ENCODE measurements at regions not wholly inside any gene's neighbourhood (a gene's known extent, or its start where the extent isn't known, plus 50 kb on each side); places are given as distances from the start of the nearest gene placed in this dataset.
"Not testable (repeated sequence)": the region's sequence is repeated elsewhere in the genome, so short reads cannot be mapped to it uniquely, and the experiment has no call there.

- Histone ChIP-seq H3K4me3 (ENCODE audit: low read depth, low read length) (no peak overlapping the region), H3K27me3 (ENCODE audit: control insufficient read depth, insufficient read depth, low read length) (no peaks in the 10 kb centered on the region), H3K36me3 (ENCODE audit: control insufficient read depth, insufficient read depth, low read length) (no peaks in the 10 kb centered on the region)
- CTCF ChIA-PET = no interaction called here
- TF ChIP-seq CTCF (IDR thresholded peaks at IDR 0.05; ENCODE audit: insufficient read depth, low read depth, low read length) = no peak
- POLR2A ChIA-PET = no interaction called here
- DNase-seq (ENCODE audit: low read depth) = no peak
These were observed 98.0 kb upstream of the ZNF722 start for GRCh38 chr7:63900394-63901203.

DNA sequence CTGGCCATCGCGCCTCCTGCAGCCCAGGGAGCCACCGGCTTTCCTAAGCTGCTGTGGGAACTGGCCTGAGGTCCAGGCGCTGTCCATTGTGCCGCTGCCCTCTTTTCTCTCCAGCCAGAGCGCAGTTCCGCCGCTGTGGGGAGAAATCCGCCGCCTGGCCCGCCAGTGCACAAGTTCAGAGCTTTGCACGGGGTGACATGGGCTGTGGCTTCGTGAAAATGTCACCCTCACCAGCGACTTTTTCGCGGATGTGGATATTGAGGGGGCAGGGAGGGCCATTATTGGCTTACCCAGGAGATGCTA is 97.5 kb upstream of the ZNF722 start:
- H3K36me3 ChIP-seq (ENCODE audit: control insufficient read depth, insufficient read depth, low read length); CTCF ChIA-PET; POLR2A ChIA-PET; H3K4me3 ChIP-seq (ENCODE audit: low read depth, low read length); DNase-seq (ENCODE audit: low read depth); H3K27me3 ChIP-seq (ENCODE audit: control insufficient read depth, insufficient read depth, low read length): not testable (repeated sequence)

DNA sequence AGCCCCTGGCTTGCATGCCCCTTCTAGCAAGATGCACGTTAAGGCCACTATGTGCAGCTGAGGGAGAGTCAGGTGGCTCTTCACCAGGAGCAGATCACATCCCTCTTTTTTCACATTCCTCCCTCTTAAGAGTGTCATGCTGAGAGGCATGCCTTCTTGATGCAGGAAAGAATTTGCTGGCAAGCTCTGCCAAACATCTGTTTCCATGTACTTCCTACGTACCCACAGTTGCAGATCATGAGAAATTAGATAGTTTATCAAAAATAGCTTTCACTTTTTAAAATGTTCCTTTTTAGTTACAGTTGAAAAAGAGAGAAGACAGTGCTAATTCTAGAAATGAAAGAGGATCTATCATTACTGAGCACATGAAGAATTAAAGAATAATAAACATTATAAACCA is 79.7 kb upstream of the ZNF722 start:
- H3K4me3 ChIP-seq (ENCODE audit: low read depth, low read length) = no peak overlapping the region
- DNase-seq (ENCODE audit: low read depth) = no peak
- no peak for TF ChIP-seq CTCF (IDR thresholded peaks at IDR 0.05; ENCODE audit: insufficient read depth, low read depth, low read length)
- no peaks in the 10 kb centered on the region for H3K36me3 ChIP-seq (ENCODE audit: control insufficient read depth, insufficient read depth, low read length)
- no peaks in the 10 kb centered on the region for H3K27me3 ChIP-seq (ENCODE audit: control insufficient read depth, insufficient read depth, low read length)
- ChIA-PET POLR2A (no interaction called here), CTCF (no interaction called here)

GRCh38 chr7:63925262-63925625 is 73.4 kb upstream of the ZNF722 start:
- no peak for DNase-seq (ENCODE audit: low read depth)
- Histone ChIP-seq H3K36me3 (ENCODE audit: control insufficient read depth, insufficient read depth, low read length) (no peaks in the 10 kb centered on the region), H3K4me3 (ENCODE audit: low read depth, low read length) (no peak overlapping the region), H3K27me3 (ENCODE audit: control insufficient read depth, insufficient read depth, low read length) (no peaks in the 10 kb centered on the region)
- no peak for TF ChIP-seq CTCF (IDR thresholded peaks at IDR 0.05; ENCODE audit: insufficient read depth, low read depth, low read length)
- POLR2A ChIA-PET = no interaction called here
- CTCF ChIA-PET = no interaction called here

GRCh38 chr7:63925626-63926460 is 72.8 kb upstream of the ZNF722 start:
- ChIA-PET CTCF (no interaction called here), POLR2A (no interaction called here)
- peak; percentile 4 for DNase-seq (ENCODE audit: low read depth)
- TF ChIP-seq CTCF (IDR thresholded peaks at IDR 0.05; ENCODE audit: insufficient read depth, low read depth, low read length) = no peak
- H3K27me3 ChIP-seq (ENCODE audit: control insufficient read depth, insufficient read depth, low read length) = no peaks in the 10 kb centered on the region
- H3K36me3 ChIP-seq (ENCODE audit: control insufficient read depth, insufficient read depth, low read length) = no peaks in the 10 kb centered on the region
- no peak overlapping the region for H3K4me3 ChIP-seq (ENCODE audit: low read depth, low read length)
